WTC11 (cell line): ENCODE measurements at regions not wholly inside any gene's neighbourhood (a gene's known extent, or its start where the extent isn't known, plus 50 kb on each side); places are given as distances from the start of the nearest gene placed in this dataset.

Experiments
- CBFB ChIP-seq: sonication (generic); formaldehyde crosslinking; IDR thresholded peaks from 2 replicates; pipeline ENCODE4 v1.8.1; 2022; ENCODE audit warnings: mild to moderate bottlenecking, low read depth, missing genetic modification reagents
- CTCF ChIP-seq: fragments of 200-600 bp; IDR thresholded peaks from 2 replicates; pipeline ENCODE4 v1.8.0; 2022; ENCODE audit warnings: antibody characterized with exemption
- MYBL2 ChIP-seq: sonication (generic); formaldehyde crosslinking; IDR thresholded peaks from 2 replicates; pipeline ENCODE4 v1.8.1; 2023; ENCODE audit warnings: mild to moderate bottlenecking, moderate library complexity, missing genetic modification reagents

- no peak for TF ChIP-seq CTCF
- TF ChIP-seq CBFB, result no peak
- TF ChIP-seq MYBL2 (CRISPR knock-in tag), result no peak
These were observed 410.3 kb downstream of the BRD1 start for GRCh38 chr22:49417326-49417725.
